Transverse colon (tissue), 4 donors: ENCODE measurements at regions not wholly inside any gene's neighbourhood (a gene's known extent, or its start where the extent isn't known, plus 50 kb on each side); places are given as distances from the start of the nearest gene placed in this dataset.

Source experiments
- EP300 ChIP-seq: sonication (generic); formaldehyde crosslinking; IDR thresholded peaks from one replicate; pipeline ENCODE4 v1.6.1; 2017; ENCODE audit warnings: antibody characterized with exemption, low read depth
- POLR2AphosphoS5 ChIP-seq, 3 donors: sonication (generic); formaldehyde crosslinking; IDR thresholded peaks; one replicate each; pipeline ENCODE4 v1.6.1; 2016; ENCODE audit warnings: antibody characterized with exemption in 3 of 3
- TF ChIP-seq, protein P1 (sequence below), 5 experiments: fragments of 200-600 bp in 3 of 5; fragments of 450-650 bp in 2 of 5; sonication (generic) in 3 of 5; IDR thresholded peaks; 1 replicate in 2 of 5; 2 replicates in 3 of 5; pipeline ENCODE4 v1.5.1; 2016 to 2017; ENCODE audit warnings: antibody characterized with exemption in 5 of 5, inconsistent platforms in 3 of 5, mild to moderate bottlenecking in 2 of 5, moderate library complexity in 1 of 5

DNA sequence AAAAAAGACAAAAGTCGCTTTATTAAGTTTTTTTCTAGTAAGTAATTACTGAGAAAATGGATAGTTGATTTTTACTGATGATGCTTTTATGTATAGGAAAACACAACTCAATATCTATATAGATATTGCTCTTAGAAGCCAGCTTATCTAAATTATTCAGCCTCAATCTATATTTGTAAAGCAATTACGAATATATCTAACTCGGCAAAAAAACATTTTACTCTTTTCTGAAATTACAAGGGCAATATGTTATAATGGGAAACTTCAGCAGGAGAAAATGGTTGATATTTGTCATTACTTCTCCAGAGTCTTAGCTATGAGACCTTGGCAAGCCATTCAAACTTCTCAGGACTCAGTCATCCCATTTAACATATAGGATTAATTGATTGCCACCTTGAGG lies 228.5 kb downstream of the SLC7A11 start:
- TF ChIP-seq POLR2AphosphoS5 (IDR thresholded peaks at IDR 0.05) (no peak), EP300 (no peak)
- TF ChIP-seq, protein P1, sequence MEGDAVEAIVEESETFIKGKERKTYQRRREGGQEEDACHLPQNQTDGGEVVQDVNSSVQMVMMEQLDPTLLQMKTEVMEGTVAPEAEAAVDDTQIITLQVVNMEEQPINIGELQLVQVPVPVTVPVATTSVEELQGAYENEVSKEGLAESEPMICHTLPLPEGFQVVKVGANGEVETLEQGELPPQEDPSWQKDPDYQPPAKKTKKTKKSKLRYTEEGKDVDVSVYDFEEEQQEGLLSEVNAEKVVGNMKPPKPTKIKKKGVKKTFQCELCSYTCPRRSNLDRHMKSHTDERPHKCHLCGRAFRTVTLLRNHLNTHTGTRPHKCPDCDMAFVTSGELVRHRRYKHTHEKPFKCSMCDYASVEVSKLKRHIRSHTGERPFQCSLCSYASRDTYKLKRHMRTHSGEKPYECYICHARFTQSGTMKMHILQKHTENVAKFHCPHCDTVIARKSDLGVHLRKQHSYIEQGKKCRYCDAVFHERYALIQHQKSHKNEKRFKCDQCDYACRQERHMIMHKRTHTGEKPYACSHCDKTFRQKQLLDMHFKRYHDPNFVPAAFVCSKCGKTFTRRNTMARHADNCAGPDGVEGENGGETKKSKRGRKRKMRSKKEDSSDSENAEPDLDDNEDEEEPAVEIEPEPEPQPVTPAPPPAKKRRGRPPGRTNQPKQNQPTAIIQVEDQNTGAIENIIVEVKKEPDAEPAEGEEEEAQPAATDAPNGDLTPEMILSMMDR (IDR thresholded peaks at IDR 0.05) = no peak
